ENCODE measurements at regions not wholly inside any gene's neighbourhood (a gene's known extent, or its start where the extent isn't known, plus 50 kb on each side); places are given as distances from the start of the nearest gene placed in this dataset.

GRCh38 chr2:23207871-23208270 is 177.1 kb upstream of the KLHL29 start:
- ChIA-PET POLR2A (no interaction called here), CTCF (no interaction called here)
- TF ChIP-seq, protein P1, sequence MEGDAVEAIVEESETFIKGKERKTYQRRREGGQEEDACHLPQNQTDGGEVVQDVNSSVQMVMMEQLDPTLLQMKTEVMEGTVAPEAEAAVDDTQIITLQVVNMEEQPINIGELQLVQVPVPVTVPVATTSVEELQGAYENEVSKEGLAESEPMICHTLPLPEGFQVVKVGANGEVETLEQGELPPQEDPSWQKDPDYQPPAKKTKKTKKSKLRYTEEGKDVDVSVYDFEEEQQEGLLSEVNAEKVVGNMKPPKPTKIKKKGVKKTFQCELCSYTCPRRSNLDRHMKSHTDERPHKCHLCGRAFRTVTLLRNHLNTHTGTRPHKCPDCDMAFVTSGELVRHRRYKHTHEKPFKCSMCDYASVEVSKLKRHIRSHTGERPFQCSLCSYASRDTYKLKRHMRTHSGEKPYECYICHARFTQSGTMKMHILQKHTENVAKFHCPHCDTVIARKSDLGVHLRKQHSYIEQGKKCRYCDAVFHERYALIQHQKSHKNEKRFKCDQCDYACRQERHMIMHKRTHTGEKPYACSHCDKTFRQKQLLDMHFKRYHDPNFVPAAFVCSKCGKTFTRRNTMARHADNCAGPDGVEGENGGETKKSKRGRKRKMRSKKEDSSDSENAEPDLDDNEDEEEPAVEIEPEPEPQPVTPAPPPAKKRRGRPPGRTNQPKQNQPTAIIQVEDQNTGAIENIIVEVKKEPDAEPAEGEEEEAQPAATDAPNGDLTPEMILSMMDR (IDR thresholded peaks at IDR 0.05; ENCODE audit: insufficient read depth, low read length, missing control alignments), result no peak
- H3K4me3 ChIP-seq (ENCODE audit: low read depth, low read length), result no peak overlapping the region
- no peak for DNase-seq (ENCODE audit: low read depth, low spot score)

GRCh38 chr2:23208339-23208738 is 176.6 kb upstream of the KLHL29 start:
- CTCF ChIA-PET, result no interaction called here
- no peak for DNase-seq (ENCODE audit: low read depth, low spot score)
- TF ChIP-seq, protein P1 (IDR thresholded peaks at IDR 0.05; ENCODE audit: insufficient read depth, low read length, missing control alignments), result no peak
- POLR2A ChIA-PET, result no interaction called here
- H3K4me3 ChIP-seq (ENCODE audit: low read depth, low read length), result no peak overlapping the region

DNA sequence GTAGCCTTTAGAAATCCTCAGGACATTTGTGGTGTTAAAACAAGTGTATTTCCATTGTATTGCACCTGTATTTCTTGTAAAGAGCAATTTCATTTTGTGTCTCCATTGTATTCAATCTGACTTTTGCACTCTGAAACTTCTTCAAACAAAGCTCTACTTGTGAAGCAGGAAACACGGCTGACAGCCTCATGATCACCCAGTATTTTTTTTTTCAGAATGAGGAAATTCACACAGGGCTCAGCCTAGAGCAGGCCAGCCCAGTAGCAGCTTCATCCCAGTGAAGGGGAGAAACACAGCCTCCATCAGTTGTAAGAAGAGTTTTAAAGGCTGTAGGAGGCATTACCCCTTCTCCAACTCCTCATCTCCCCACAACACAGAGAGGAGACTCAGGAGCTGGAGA is 175.9 kb upstream of the KLHL29 start:
- DNase-seq (ENCODE audit: low read depth, low spot score), result no peak
- ChIA-PET POLR2A (no interaction called here), CTCF (interaction anchor here (2.1 kb wide), 1 partner anchor 10 kb away, joined by 8 read pairs; no protein-coding TSS in a partner anchor)
- no peak overlapping the region for H3K4me3 ChIP-seq (ENCODE audit: low read depth, low read length)
- TF ChIP-seq, protein P1 (IDR thresholded peaks at IDR 0.05; ENCODE audit: insufficient read depth, low read length, missing control alignments), result no peak

GRCh38 chr2:23211987-23212583 is 172.9 kb upstream of the KLHL29 start:
- POLR2A ChIA-PET, result no interaction called here

GRCh38 chr2:23213196-23213595 is 171.8 kb upstream of the KLHL29 start:
- DNase-seq (ENCODE audit: low read depth, low spot score), result no peak
- TF ChIP-seq, protein P1 (IDR thresholded peaks at IDR 0.05; ENCODE audit: insufficient read depth, low read length, missing control alignments), result no peak
- ChIA-PET CTCF (no interaction called here), POLR2A (no interaction called here)
- no peak overlapping the region for H3K4me3 ChIP-seq (ENCODE audit: low read depth, low read length)

More at GRCh38 chr2:23211987-23212583, 172.9 kb upstream of the KLHL29 start:
- no peak for DNase-seq (ENCODE audit: low read depth, low spot score)
- CTCF ChIA-PET, result interaction anchor here (1.5 kb wide), 1 partner anchor 12 kb away, joined by 5 read pairs; no protein-coding TSS in a partner anchor
- H3K4me3 ChIP-seq (ENCODE audit: low read depth, low read length), result no peak overlapping the region
- TF ChIP-seq, protein P1 (IDR thresholded peaks at IDR 0.05; ENCODE audit: insufficient read depth, low read length, missing control alignments), result no peak

- ChIA-PET CTCF (no interaction called here), POLR2A (no interaction called here)
- DNase-seq (ENCODE audit: low read depth, low spot score), result no peak
- no peak overlapping the region for H3K4me3 ChIP-seq (ENCODE audit: low read depth, low read length)
- TF ChIP-seq, protein P1 (IDR thresholded peaks at IDR 0.05; ENCODE audit: insufficient read depth, low read length, missing control alignments), result no peak
Observed at GRCh38 chr2:23215016-23215415, 170.0 kb upstream of the KLHL29 start.

Measured in AG04449 (cell line).